HG03558 (cell line): ENCODE measurements at regions not wholly inside any gene's neighbourhood (a gene's known extent, or its start where the extent isn't known, plus 50 kb on each side); places are given as distances from the start of the nearest gene placed in this dataset.

Experiments
- ATAC-seq: cut with Tn5 transposase; IDR thresholded peaks from one replicate; pipeline ENCODE4 v1.9.1; 2021; ENCODE audit warnings: moderate number of reproducible peaks; ENCODE audit not compliant: unreplicated experiment; ENCODE audit errors: extremely low read depth

- no peak for ATAC-seq
These were observed 170.1 kb upstream of the ZNF536 start for GRCh38 chr19:30202060-30202600.

GRCh38 chr19:30204721-30205120 lies 167.5 kb upstream of the ZNF536 start:
- ATAC-seq = no peak

- no peak for ATAC-seq
These were observed 166.0 kb upstream of the ZNF536 start for GRCh38 chr19:30206187-30206586.

- ATAC-seq = no peak
These were observed 164.8 kb upstream of the ZNF536 start for GRCh38 chr19:30207357-30207756.

- no peak for ATAC-seq
These were observed 163.6 kb upstream of the ZNF536 start for GRCh38 chr19:30208436-30209060.

- ATAC-seq = no peak
These were observed 162.3 kb upstream of the ZNF536 start for GRCh38 chr19:30209617-30210600.

- ATAC-seq = no peak
These were observed 159.6 kb upstream of the ZNF536 start for GRCh38 chr19:30212574-30212973.

GRCh38 chr19:30214651-30215051 lies 157.5 kb upstream of the ZNF536 start:
- no peak for ATAC-seq

- ATAC-seq = no peak
These were observed 156.9 kb upstream of the ZNF536 start for GRCh38 chr19:30215248-30215647.

- ATAC-seq = no peak
These were observed 155.7 kb upstream of the ZNF536 start for GRCh38 chr19:30216453-30216852.

- no peak for ATAC-seq
These were observed 154.7 kb upstream of the ZNF536 start for GRCh38 chr19:30217461-30217860.

- no peak for ATAC-seq
These were observed 152.5 kb upstream of the ZNF536 start for GRCh38 chr19:30219702-30220101.

GRCh38 chr19:30221176-30221575 lies 151.0 kb upstream of the ZNF536 start:
- no peak for ATAC-seq

- no peak for ATAC-seq
These were observed 149.7 kb upstream of the ZNF536 start for GRCh38 chr19:30222428-30222873.

- ATAC-seq = no peak
These were observed 149.0 kb upstream of the ZNF536 start for GRCh38 chr19:30222992-30223865.

- no peak for ATAC-seq
These were observed 148.1 kb upstream of the ZNF536 start for GRCh38 chr19:30223866-30224688.

GRCh38 chr19:30224689-30225606 lies 147.2 kb upstream of the ZNF536 start:
- no peak for ATAC-seq

GRCh38 chr19:30225676-30226463 lies 146.3 kb upstream of the ZNF536 start:
- no peak for ATAC-seq
